ENCODE measurements at regions not wholly inside any gene's neighbourhood (a gene's known extent, or its start where the extent isn't known, plus 50 kb on each side); places are given as distances from the start of the nearest gene placed in this dataset.

- TF ChIP-seq SUZ12 (IDR thresholded peaks at IDR 0.05; ENCODE audit: extremely low read depth, insufficient read depth, insufficient read length) (no peak), ZNF274 (IDR thresholded peaks at IDR 0.05; ENCODE audit: low read depth, low read length) (no peak), YY1 (IDR thresholded peaks at IDR 0.05; ENCODE audit: insufficient read depth, insufficient read length) (no peak)
- H3K4me3 ChIP-seq (ENCODE audit: insufficient read length, low read depth), result no peak overlapping the region
- H3K9ac ChIP-seq (ENCODE audit: insufficient read length, low read depth), result no peak overlapping the region
- no peaks in the 10 kb centered on the region for H3K27me3 ChIP-seq (ENCODE audit: insufficient read depth, insufficient read length)
- no peaks in the 10 kb centered on the region for H3K36me3 ChIP-seq (ENCODE audit: insufficient read depth, insufficient read length, low read length)
- H3K9me3 ChIP-seq (ENCODE audit: insufficient read depth, low read length), result peaks cover 22% of the 10 kb centered on the region; the same call in 1 of the 2 replicates
- peak; percentile 28 for DNase-seq (ENCODE audit: low read depth, low spot score)
- no peaks in the 10 kb centered on the region for H3K4me1 ChIP-seq (ENCODE audit: insufficient read depth, insufficient read length)
Measured at GRCh38 chr12:108440736-108441135, 74.3 kb upstream of the FICD start.

- H3K27me3 ChIP-seq (ENCODE audit: insufficient read depth, insufficient read length), result no peaks in the 10 kb centered on the region
- H3K4me3 ChIP-seq (ENCODE audit: insufficient read length, low read depth), result no peak overlapping the region
- no peaks in the 10 kb centered on the region for H3K4me1 ChIP-seq (ENCODE audit: insufficient read depth, insufficient read length)
- TF ChIP-seq SUZ12 (IDR thresholded peaks at IDR 0.05; ENCODE audit: extremely low read depth, insufficient read depth, insufficient read length) (no peak), YY1 (IDR thresholded peaks at IDR 0.05; ENCODE audit: insufficient read depth, insufficient read length) (no peak), ZNF274 (IDR thresholded peaks at IDR 0.05; ENCODE audit: low read depth, low read length) (no peak)
- H3K9me3 ChIP-seq (ENCODE audit: insufficient read depth, low read length), result peaks cover 22% of the 10 kb centered on the region; the same call in 1 of the 2 replicates
- no peak for DNase-seq (ENCODE audit: low read depth, low spot score)
- no peak overlapping the region for H3K9ac ChIP-seq (ENCODE audit: insufficient read length, low read depth)
- H3K36me3 ChIP-seq (ENCODE audit: insufficient read depth, insufficient read length, low read length), result no peaks in the 10 kb centered on the region
Measured at GRCh38 chr12:108438667-108439066, 76.4 kb upstream of the FICD start.

GRCh38 chr12:108432423-108433121 lies 82.5 kb upstream of the FICD start:
- no peaks in the 10 kb centered on the region for H3K9me3 ChIP-seq (ENCODE audit: insufficient read depth, low read length)
- no peak overlapping the region for H3K4me3 ChIP-seq (ENCODE audit: insufficient read length, low read depth)
- no peak for DNase-seq (ENCODE audit: low read depth, low spot score)
- H3K36me3 ChIP-seq (ENCODE audit: insufficient read depth, insufficient read length, low read length), result no peaks in the 10 kb centered on the region
- TF ChIP-seq YY1 (IDR thresholded peaks at IDR 0.05; ENCODE audit: insufficient read depth, insufficient read length) (no peak), SUZ12 (IDR thresholded peaks at IDR 0.05; ENCODE audit: extremely low read depth, insufficient read depth, insufficient read length) (no peak), ZNF274 (IDR thresholded peaks at IDR 0.05; ENCODE audit: low read depth, low read length) (no peak)
- H3K27me3 ChIP-seq (ENCODE audit: insufficient read depth, insufficient read length), result no peaks in the 10 kb centered on the region
- H3K9ac ChIP-seq (ENCODE audit: insufficient read length, low read depth), result no peak overlapping the region
- no peaks in the 10 kb centered on the region for H3K4me1 ChIP-seq (ENCODE audit: insufficient read depth, insufficient read length)

- Histone ChIP-seq H3K27me3 (ENCODE audit: insufficient read depth, insufficient read length) (no peaks in the 10 kb centered on the region), H3K4me3 (ENCODE audit: insufficient read length, low read depth) (no peak overlapping the region), H3K36me3 (ENCODE audit: insufficient read depth, insufficient read length, low read length) (no peaks in the 10 kb centered on the region), H3K9me3 (ENCODE audit: insufficient read depth, low read length) (no peaks in the 10 kb centered on the region), H3K4me1 (ENCODE audit: insufficient read depth, insufficient read length) (no peaks in the 10 kb centered on the region), H3K9ac (ENCODE audit: insufficient read length, low read depth) (no peak overlapping the region)
- TF ChIP-seq YY1 (IDR thresholded peaks at IDR 0.05; ENCODE audit: insufficient read depth, insufficient read length), result no peak
- TF ChIP-seq ZNF274 (IDR thresholded peaks at IDR 0.05; ENCODE audit: low read depth, low read length), result no peak
- TF ChIP-seq SUZ12 (IDR thresholded peaks at IDR 0.05; ENCODE audit: extremely low read depth, insufficient read depth, insufficient read length), result no peak
- DNase-seq (ENCODE audit: low read depth, low spot score), result no peak
Measured at GRCh38 chr12:108430926-108431325, 84.2 kb upstream of the FICD start.

GRCh38 chr12:108430245-108430644 lies 84.8 kb upstream of the FICD start:
- DNase-seq (ENCODE audit: low read depth, low spot score), result no peak
- Histone ChIP-seq H3K9ac (ENCODE audit: insufficient read length, low read depth) (no peak overlapping the region), H3K4me3 (ENCODE audit: insufficient read length, low read depth) (no peak overlapping the region), H3K27me3 (ENCODE audit: insufficient read depth, insufficient read length) (no peaks in the 10 kb centered on the region), H3K36me3 (ENCODE audit: insufficient read depth, insufficient read length, low read length) (no peaks in the 10 kb centered on the region), H3K4me1 (ENCODE audit: insufficient read depth, insufficient read length) (no peaks in the 10 kb centered on the region), H3K9me3 (ENCODE audit: insufficient read depth, low read length) (no peaks in the 10 kb centered on the region)
- TF ChIP-seq ZNF274 (IDR thresholded peaks at IDR 0.05; ENCODE audit: low read depth, low read length) (no peak), SUZ12 (IDR thresholded peaks at IDR 0.05; ENCODE audit: extremely low read depth, insufficient read depth, insufficient read length) (no peak), YY1 (IDR thresholded peaks at IDR 0.05; ENCODE audit: insufficient read depth, insufficient read length) (no peak)

- no peaks in the 10 kb centered on the region; the same call in 1 of the 2 replicates for H3K9me3 ChIP-seq (ENCODE audit: insufficient read depth, low read length)
- no peak for DNase-seq (ENCODE audit: low read depth, low spot score)
- TF ChIP-seq ZNF274 (IDR thresholded peaks at IDR 0.05; ENCODE audit: low read depth, low read length) (no peak), SUZ12 (IDR thresholded peaks at IDR 0.05; ENCODE audit: extremely low read depth, insufficient read depth, insufficient read length) (no peak), YY1 (IDR thresholded peaks at IDR 0.05; ENCODE audit: insufficient read depth, insufficient read length) (no peak)
- H3K9ac ChIP-seq (ENCODE audit: insufficient read length, low read depth), result no peak overlapping the region
- H3K27me3 ChIP-seq (ENCODE audit: insufficient read depth, insufficient read length), result no peaks in the 10 kb centered on the region
- H3K4me3 ChIP-seq (ENCODE audit: insufficient read length, low read depth), result no peak overlapping the region
- H3K4me1 ChIP-seq (ENCODE audit: insufficient read depth, insufficient read length), result peaks cover 3% of the 10 kb centered on the region
- H3K36me3 ChIP-seq (ENCODE audit: insufficient read depth, insufficient read length, low read length), result no peaks in the 10 kb centered on the region
Measured at GRCh38 chr12:108425238-108425795, 86.2 kb upstream of the CMKLR1 start.

- H3K4me1 ChIP-seq (ENCODE audit: insufficient read depth, insufficient read length), result peaks cover 3% of the 10 kb centered on the region
- no peaks in the 10 kb centered on the region for H3K36me3 ChIP-seq (ENCODE audit: insufficient read depth, insufficient read length, low read length)
- no peaks in the 10 kb centered on the region for H3K27me3 ChIP-seq (ENCODE audit: insufficient read depth, insufficient read length)
- no peak overlapping the region for H3K9ac ChIP-seq (ENCODE audit: insufficient read length, low read depth)
- TF ChIP-seq ZNF274 (IDR thresholded peaks at IDR 0.05; ENCODE audit: low read depth, low read length) (no peak), SUZ12 (IDR thresholded peaks at IDR 0.05; ENCODE audit: extremely low read depth, insufficient read depth, insufficient read length) (no peak), YY1 (IDR thresholded peaks at IDR 0.05; ENCODE audit: insufficient read depth, insufficient read length) (no peak)
- H3K9me3 ChIP-seq (ENCODE audit: insufficient read depth, low read length), result no peaks in the 10 kb centered on the region; the same call in 1 of the 2 replicates
- H3K4me3 ChIP-seq (ENCODE audit: insufficient read length, low read depth), result no peak overlapping the region
- no peak for DNase-seq (ENCODE audit: low read depth, low spot score)
Measured at GRCh38 chr12:108424816-108425215, 85.7 kb upstream of the CMKLR1 start.
